Urinary bladder (tissue), 3 donors: ENCODE measurements at regions not wholly inside any gene's neighbourhood (a gene's known extent, or its start where the extent isn't known, plus 50 kb on each side); places are given as distances from the start of the nearest gene placed in this dataset.
A peak's percentile ranks its signal among the peaks of the same experiment; 100 is the strongest.
"Not testable (repeated sequence)": the region's sequence is repeated elsewhere in the genome, so short reads cannot be mapped to it uniquely, and the experiment has no call there.

Experiments used
- DNase-seq: peaks from one replicate; pipeline ENCODE4 v3.0.0-alpha.2; 2015; ENCODE audit errors: extremely low spot score
- H3K27ac ChIP-seq: one replicate; pipeline ENCODE4 v1.5.1; 2013; ENCODE audit warnings: low read depth, mild to moderate bottlenecking, moderate library complexity
- H3K36me3 ChIP-seq: one replicate; pipeline ENCODE4 v1.6.1; 2013; ENCODE audit warnings: mild to moderate bottlenecking, moderate library complexity; ENCODE audit not compliant: insufficient read depth
- H3K4me1 ChIP-seq: one replicate; pipeline ENCODE4 v1.6.1; 2013; ENCODE audit warnings: mild to moderate bottlenecking, moderate library complexity; ENCODE audit not compliant: insufficient read depth
- H3K4me3 ChIP-seq: one replicate; pipeline ENCODE4 v1.5.1; 2013; ENCODE audit warnings: low read depth, low read length
- WGBS: extraction: QIAGEN DNeasy Blood & Tissue Kit; methylation state at CpG from one replicate; pipeline ENCODE4 v1.1.7; 2013; 5-methylcytosine and 5-hydroxymethylcytosine counted together
- donor health status: healthy with polysubstance abuse.
- donor health status: healthy.

DNA sequence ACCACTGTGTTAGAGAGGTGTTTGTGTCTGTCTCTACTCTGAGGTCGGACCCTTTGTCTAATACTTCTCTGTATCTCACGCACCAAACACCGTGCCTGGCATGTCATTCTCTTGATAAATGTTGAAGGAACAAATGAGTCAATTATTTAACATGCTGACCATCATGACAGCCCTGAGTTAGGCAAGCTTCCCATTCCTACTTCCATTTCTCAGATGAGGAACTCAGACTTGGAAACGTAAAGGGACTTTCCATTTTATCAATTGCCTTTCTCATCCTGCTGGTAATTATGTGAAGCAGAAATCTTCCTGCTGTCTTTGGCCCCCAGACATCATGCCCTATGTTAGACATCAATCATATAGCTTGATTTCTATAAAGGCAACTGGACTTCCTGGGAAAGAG is 227.0 kb upstream of the ECI2 start:
- no peak for DNase-seq
- WGBS, result 91% methylated on average over 4 of the region's 4 CpGs
- H3K4me1 ChIP-seq, result no peaks in the 10 kb centered on the region
- no peak overlapping the region for H3K4me3 ChIP-seq
- H3K36me3 ChIP-seq, result no peaks in the 10 kb centered on the region
- no peak overlapping the region for H3K27ac ChIP-seq

DNA sequence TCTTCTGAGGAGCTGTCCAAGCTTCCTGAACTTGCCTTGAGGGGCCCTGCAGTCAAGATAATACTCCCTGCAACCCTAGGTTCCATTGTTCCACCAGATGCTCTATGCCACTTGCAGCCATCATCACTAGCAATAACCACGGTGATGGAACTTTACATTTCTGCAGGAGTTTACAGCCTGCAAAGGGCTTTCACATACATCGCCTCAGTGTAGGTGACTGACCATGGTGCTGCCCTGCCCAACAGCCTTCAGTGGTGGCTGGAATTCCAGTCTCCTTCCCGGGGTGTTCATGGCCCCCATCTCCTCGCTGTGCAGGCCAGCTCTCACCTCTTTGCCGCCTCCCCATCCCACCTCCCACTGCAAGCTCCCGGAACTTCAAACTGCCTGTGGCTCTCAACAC is 225.5 kb upstream of the ECI2 start:
- Histone ChIP-seq H3K4me1 (no peaks in the 10 kb centered on the region), H3K27ac (no peak overlapping the region), H3K36me3 (no peaks in the 10 kb centered on the region), H3K4me3 (no peak overlapping the region)
- no peak for DNase-seq
- 87% methylated on average over 6 of the region's 6 CpGs for WGBS

DNA sequence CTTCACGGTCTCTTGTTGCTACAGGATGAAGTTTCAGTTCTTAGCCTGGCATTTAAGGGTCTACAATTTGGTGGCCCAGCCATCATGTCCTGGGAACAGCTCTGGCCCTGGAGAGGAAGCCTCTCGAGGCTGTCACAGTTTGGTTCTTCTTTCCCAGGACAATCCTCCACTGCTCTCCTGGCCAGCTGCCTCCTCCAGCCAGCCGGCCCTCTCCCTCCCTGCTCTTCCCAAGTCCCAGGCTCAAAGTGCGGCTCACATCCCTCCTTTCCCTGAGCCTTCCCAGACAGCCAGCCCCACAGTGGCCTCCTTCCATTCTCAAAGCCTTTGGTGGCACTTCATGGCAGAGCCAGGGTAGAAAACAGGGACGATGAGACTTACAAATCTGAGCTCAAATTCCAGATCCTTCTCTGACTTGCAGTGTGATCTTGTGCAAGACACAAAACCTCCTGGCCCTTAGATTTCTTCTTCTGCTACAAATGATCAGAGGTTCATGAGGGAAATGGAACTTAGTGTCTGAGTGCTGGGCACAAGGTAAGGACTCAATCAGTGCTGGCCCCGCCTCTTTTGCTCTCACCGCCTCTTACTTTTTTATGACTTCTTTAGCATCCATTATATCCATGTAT is 223.8 kb upstream of the ECI2 start:
- 65% methylated on average over 7 of the region's 7 CpGs for WGBS
- Histone ChIP-seq H3K4me3 (no peak overlapping the region), H3K36me3 (no peaks in the 10 kb centered on the region), H3K4me1 (no peaks in the 10 kb centered on the region), H3K27ac (peak overlapping the region; percentile 75)
- no peak for DNase-seq

DNA sequence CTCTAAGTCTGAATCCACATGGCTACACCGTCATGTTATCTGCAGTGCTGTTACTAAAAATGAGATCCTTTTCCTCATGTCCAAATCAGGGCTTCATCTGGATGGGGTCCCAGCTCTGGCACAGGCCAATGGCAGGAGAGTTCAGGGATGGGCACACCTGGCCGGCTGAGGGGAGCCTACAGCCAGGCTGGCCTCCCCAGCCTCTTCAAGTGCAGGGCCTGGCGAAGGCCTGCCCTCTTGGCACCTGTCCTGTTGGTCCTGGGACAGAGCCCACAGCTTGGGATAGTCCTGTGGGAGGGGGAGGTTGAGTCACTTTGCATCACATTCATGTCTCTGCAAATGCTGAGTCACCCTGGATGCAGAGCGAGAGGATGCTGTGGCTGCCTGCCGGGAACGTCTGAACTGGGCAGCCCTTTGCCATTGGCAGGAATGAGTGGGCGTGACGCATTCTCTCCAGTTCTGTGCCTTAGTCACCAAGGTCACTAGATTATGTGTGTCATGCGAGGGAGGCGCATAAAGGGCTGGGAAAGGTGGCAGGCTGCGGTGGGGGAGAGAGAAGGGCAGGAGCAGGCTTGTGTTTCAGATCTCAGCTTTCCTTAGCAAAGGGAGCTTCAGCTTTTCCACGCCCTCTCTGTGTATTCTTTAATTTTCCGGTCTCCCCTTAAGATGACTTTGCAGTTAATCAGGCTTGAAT is 223.2 kb upstream of the ECI2 start:
- WGBS, result 30% methylated on average over 13 of the region's 13 CpGs
- no peaks in the 10 kb centered on the region for H3K4me1 ChIP-seq
- peak overlapping the region; percentile 75 for H3K27ac ChIP-seq
- no peaks in the 10 kb centered on the region for H3K36me3 ChIP-seq
- H3K4me3 ChIP-seq, result no peak overlapping the region
- DNase-seq, result peak; percentile 53

DNA sequence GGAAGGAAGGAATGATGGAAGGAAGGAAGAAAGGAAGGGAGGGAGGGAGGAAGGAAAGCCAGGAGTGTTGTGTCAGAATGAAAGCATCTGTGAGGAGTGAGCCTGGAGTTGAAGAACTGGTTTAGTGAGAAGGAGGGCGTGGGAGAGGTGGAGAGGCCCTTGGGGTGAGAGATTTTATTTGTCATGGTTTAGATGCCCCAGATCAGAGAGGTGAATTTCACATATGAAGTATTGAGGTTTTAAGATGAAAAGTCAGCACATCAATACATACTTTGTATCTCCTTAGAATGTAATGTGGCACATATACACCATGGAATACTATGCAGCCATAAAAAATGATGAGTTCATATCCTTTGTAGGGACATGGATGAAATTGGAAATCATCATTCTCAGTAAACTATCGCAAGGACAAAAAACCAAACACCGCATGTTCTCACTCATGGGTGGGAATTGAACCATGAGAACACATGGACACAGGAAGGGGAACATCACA is 222.3 kb upstream of the ECI2 start:
- WGBS, result 89% methylated on average over 3 of the region's 3 CpGs
- DNase-seq, H3K27ac ChIP-seq, H3K4me1 ChIP-seq, H3K36me3 ChIP-seq, H3K4me3 ChIP-seq: not testable (repeated sequence)

DNA sequence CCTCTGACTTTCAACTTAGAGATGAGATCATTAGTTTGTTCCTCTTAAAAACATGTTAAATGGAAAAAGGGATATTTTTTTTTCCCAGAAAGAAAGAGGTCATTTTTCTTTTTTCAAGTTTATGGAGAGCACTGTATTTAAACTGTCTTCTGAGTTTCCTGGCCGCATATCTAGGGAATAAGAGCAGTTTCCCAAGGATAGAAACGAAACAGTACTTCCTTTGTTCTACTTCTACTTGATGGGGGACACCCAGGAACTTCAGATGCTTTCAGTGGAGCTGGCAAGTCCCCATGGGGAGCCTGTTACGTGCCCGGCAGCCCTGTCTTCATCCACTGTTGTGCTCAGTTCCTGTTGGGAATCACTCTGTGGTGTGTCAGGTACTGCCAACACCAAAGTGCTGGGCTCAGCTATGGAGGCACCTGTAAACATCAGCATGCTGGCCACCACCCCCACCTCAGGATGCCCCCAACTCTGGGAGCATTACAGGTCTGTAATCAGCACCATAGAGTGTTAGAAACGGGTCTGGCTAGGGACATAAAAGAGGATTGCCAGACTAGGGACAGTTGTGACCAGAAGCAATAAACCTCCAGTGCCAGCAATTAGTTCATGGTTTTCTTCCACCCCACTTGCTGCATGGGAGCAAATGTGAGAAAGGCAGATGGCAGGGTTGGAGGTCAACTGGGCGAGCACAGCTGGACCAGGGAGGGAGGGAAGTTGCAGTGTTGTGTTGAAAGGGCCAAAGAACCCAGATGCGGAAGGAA is 221.7 kb upstream of the ECI2 start:
- Histone ChIP-seq H3K4me1 (no peaks in the 10 kb centered on the region), H3K36me3 (no peaks in the 10 kb centered on the region), H3K4me3 (no peak overlapping the region), H3K27ac (no peak overlapping the region)
- DNase-seq, result no peak
- 74% methylated on average over 7 of the region's 7 CpGs for WGBS

DNA sequence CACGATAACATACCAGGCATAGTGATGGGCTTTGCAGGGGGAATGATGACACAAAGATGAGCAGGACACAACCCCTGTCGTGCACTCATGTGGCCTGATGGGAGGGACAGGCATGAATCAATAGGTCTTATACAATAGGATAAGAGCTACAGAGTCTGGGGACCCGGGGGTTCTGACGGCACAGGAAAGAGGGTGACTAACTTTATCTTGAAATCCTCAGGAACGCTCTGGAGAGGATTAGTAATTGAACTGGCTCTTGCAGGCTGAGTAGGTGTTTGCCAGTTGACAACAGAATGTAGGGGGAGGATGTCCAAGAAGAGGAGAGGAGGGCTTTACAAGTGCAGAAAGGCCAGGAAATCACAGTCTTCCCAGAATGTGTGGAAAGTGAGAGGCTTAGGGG is 219.9 kb upstream of the ECI2 start:
- no peak overlapping the region for H3K27ac ChIP-seq
- no peak overlapping the region for H3K4me3 ChIP-seq
- no peaks in the 10 kb centered on the region for H3K36me3 ChIP-seq
- 66% methylated on average over 5 of the region's 5 CpGs for WGBS
- no peaks in the 10 kb centered on the region for H3K4me1 ChIP-seq
- no peak for DNase-seq

DNA sequence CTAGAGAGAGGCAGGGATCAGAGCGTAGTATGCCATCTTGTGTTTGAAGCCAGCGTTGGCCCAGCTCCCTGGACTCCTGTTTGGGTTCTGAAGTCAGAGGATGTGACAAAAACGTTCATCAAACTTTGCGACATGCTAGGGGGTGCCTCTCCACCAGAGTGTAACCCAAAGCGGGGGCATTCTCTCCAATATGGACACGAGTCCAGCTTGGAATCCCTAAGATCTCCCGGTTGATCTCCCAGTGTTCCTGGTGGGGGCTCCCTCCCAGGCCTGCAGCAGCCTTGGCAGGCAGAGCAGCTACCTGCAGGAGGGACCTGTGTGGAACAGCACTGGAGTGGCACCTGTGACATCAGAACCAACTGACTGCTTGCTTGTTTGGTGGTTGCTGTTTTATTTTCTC is 218.8 kb upstream of the ECI2 start:
- Histone ChIP-seq H3K27ac (no peak overlapping the region), H3K36me3 (no peaks in the 10 kb centered on the region), H3K4me3 (no peak overlapping the region), H3K4me1 (no peaks in the 10 kb centered on the region)
- DNase-seq, result no peak
- whole genome bisulfite sequencing, result 92% methylated on average over 7 of the region's 7 CpGs

DNA sequence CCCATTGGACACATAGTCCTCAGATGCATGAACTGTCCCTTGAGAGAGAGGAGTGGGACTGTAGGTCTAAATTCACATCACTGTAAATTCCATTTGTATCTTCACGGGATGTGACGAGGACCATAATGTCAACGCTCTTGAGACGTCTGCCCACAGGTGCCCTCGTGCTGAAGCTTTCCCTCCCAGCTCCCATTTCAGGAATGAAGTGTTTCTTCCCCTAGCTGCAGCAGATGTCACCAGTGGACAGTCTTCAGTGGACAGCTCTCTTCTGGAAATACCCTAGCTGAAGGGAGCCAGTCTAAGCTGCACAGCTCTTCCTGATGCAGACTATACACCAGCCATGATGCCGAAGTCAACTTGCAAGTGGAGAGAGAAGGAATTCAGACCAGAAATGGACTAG is 217.4 kb upstream of the ECI2 start:
- 92% methylated on average over 6 of the region's 6 CpGs for WGBS
- no peak for DNase-seq
- Histone ChIP-seq H3K27ac (no peak overlapping the region), H3K4me3 (no peak overlapping the region), H3K4me1 (no peaks in the 10 kb centered on the region), H3K36me3 (no peaks in the 10 kb centered on the region)

DNA sequence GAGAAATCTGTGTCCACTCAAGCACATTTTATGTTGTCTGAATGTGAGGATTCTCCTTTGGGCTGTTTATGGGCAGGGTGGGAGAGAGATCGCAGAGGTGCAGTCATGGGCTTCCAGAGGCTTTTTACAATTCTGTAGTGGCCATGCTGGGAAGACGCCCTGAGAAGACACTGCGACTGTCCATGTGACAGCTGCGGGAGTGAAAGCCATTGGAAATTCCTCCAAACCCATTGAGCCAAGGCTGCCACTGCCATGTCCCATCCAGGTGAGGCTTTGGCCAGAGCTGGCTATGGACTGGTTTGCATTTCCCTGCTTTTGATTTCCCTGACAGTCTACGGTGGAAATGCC is 216.9 kb upstream of the ECI2 start:
- Histone ChIP-seq H3K4me3 (no peak overlapping the region), H3K36me3 (no peaks in the 10 kb centered on the region), H3K27ac (no peak overlapping the region), H3K4me1 (no peaks in the 10 kb centered on the region)
- no peak for DNase-seq
- WGBS, result 69% methylated on average over 5 of the region's 5 CpGs

DNA sequence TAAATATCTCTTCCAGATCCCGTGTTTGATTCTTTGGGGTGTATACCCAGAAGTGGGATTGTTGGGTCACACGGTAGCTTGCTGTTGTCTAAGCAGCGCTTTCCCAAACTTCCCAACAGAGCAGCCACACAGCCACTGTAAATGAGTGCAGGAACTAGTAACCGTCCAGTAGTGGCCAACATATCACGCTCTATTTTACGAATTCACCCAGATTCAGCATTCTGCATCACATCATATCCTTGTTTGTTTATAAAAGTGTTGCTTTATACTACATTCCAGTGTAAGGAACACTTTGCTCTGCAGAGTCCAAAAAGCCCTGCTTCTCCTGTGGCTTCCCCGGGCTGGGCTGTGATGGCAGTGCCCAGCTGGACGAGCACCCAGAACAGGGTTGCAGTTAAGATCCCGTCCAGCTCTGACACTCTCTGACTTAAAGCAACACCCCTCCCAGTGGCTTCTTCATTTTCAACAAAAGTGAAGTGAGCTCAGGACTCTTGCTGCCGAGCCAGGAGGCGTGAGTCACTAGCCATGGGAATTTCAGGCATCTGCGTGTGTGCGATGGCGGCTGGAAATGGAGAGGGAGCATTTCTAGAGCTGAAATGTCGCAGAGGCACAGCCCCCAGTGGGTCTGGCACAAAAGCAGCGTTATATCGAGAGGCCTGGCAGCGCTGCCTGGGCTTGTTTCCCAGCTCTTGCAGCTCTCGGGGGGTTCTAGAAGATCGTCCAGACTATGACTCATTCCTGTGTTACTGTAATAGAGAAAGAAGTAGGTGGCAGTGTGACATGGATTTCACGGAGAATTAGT is 216.3 kb upstream of the ECI2 start:
- Histone ChIP-seq H3K27ac (no peak overlapping the region), H3K4me3 (no peak overlapping the region), H3K36me3 (no peaks in the 10 kb centered on the region), H3K4me1 (no peaks in the 10 kb centered on the region)
- DNase-seq, result no peak
- 19% methylated on average over 21 of the region's 21 CpGs for WGBS

DNA sequence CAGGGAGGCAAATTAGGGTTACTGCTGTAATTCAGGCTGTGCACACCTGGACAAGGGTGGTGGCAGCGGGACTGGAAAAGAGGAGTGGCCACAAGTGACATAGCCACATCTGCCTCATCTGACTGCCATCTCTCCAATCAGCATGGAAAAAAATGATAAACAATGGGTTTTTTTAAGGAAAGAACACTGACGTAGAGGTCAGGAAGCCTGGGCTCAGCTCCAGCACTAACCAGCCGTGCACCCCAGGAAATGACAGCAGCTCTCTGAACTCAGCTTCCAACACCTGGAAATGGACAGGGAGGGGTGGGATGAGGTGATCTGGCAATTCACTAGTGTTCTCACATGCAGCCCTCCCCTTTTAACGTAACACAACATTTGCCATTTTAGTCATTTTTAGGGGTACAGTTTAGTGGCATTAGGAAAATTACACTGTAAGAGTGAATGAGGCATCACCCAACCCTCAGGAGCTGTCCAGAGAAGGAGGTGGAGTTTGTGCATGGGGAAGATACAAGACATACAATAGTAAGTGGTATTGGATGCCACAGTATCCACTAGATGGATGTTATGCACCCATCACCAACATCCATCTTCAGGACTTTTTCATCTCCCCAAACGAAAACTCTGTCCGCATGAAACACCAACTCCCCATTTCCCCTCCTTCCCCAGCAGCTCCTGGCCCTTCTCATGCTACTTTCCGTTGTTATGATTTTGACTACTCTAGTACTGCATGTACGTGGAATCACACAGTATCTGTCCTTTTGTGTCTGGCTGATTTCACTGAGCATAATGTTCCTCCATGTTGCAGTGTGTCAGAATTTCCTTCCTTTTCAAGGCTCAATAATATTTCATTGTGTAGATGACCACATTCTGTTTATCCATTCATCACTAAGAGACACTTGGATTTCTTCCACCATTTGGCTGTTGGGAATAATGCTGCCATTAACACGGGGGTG is 215.5 kb upstream of the ECI2 start:
- DNase-seq, result no peak
- H3K4me3 ChIP-seq, result no peak overlapping the region
- no peaks in the 10 kb centered on the region for H3K4me1 ChIP-seq
- 63% methylated on average over 9 of the region's 9 CpGs for WGBS
- H3K27ac ChIP-seq, result no peak overlapping the region
- H3K36me3 ChIP-seq, result no peaks in the 10 kb centered on the region

DNA sequence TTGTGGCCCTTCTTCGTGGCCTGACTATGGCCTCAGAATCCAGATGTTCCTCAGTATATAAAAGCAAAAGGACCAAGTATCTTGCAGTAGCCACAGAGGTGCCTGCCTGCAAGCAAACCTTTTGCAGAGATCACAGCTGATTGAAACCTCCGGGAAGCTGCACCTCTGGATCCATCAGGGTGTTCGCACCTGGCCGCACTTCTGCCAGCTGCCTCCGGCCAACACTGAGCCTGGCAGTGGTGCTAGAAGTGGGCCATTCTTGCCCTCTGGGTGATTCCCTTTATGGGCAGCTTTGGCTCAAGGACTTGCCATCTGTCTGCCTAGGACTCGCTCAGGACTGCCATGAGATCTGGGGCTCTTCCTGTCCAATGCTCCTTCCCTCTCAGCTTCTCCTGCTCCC is 214.6 kb upstream of the ECI2 start:
- Histone ChIP-seq H3K4me3 (no peak overlapping the region), H3K36me3 (no peaks in the 10 kb centered on the region), H3K4me1 (no peaks in the 10 kb centered on the region), H3K27ac (no peak overlapping the region)
- no peak for DNase-seq
- WGBS, result 98% methylated on average over 6 of the region's 6 CpGs
